ENCODE measurements at regions not wholly inside any gene's neighbourhood (a gene's known extent, or its start where the extent isn't known, plus 50 kb on each side); places are given as distances from the start of the nearest gene placed in this dataset.
"Not testable (repeated sequence)": the region's sequence is repeated elsewhere in the genome, so short reads cannot be mapped to it uniquely, and the experiment has no call there.

DNA sequence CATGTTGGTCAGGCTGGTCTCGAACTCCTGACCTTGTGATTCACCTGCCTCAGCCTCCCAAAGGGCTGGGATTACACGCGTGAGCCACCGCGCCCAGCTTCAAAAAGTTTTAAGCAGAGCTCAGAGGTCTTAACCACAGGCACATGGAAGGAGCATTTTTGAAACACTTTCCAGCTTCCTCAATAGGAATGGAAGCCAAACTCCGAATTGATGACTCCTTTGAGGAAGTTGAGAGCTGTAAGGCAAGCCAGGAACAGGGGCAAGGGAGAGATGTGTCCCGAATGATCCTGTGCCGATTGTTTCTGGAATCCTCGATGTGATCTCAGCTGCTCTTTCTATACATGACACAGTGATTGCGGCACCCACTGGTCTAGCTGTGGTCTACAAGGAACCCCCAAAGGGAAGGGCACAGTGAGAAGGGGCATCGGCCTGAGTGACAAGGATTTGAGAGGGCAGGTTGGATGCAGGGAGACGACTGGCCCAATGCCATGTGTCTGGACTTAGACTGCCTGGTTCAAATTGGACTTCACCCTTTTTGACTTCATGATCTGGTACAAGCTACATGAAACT lies 116.2 kb downstream of the ADRA2C start:
- not testable (repeated sequence) for DNase-seq

DNA sequence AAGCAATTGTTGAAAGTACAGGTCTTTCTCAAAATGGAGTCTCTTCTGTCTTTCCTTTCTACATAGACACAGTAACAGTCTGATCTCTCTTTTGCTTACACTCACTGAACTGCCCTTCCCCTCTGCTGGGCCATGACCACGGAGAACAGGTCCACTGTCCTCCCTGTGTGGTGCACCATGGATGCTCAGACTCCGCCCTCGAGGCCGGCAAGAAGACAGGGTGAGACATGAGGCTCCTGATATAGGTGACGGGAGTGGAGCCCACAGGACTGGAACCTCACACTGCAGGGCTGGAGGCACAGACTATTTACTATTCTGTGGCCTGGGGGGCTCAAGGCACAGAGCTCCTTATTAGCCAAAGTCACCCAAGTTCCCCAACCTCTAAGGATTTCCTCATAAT lies 118.1 kb downstream of the ADRA2C start:
- DNase-seq: not testable (repeated sequence)

DNA sequence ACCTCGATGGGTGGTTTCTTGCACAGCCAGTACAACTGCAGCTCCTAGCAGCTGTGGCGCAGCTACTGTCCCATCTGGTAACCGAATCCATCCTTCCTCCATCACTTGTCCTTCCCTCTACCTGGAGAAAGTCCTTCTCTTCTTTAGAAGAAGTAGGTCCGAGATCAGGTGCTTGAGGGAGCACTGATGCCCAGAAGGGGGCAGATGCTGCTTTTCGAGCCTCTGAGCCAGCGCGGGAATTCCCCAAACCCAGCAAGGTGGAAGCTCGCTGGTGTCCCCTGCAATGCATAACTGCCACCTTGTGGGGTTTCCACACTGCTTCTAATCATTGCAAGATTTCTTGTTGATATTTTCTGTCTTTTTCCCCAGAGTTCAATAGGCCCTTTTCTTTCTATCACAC lies 127.4 kb downstream of the ADRA2C start:
- DNase-seq: not testable (repeated sequence)

DNA sequence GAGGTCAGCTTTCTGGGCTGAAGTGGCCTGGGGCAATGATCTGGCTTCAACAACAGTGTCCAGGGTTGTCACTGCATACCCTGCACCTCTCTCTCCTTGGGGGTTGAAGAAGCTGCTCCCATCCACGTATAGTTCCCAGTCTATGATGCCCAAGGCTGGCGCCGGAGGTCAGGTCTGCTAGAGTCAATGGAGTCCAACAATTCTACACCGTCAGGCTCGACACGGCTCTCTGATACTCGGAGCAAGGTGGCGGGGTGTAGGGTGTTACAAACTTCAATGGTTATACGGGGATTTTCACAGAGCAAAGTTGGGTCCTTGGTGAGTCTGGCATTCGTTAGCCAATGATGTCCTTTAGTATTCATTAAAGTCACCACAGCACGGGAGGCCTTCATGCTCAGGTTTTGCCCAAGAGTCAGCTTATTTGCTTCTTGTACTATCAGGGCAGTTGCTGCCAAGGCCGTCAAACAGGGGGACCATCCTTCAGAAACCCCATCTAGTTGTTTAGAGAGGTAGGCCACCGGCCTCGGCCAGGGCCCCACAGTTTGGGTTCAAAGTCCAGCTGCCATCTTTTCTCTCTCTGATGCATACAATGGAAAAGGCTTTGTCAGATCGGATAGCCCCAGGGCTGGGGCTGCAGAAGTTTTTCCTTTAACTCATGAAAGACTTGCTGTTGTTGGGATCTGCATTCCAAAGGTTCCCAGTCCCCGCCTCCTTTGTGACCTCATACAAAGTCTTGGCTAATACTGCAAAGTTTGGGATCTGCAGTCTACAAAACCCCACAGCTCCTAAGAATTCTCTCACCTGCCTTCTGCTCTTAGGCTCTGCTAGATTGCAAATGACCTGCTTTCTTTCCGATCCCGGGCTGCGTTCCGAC lies 128.1 kb downstream of the ADRA2C start:
- not testable (repeated sequence) for DNase-seq

DNA sequence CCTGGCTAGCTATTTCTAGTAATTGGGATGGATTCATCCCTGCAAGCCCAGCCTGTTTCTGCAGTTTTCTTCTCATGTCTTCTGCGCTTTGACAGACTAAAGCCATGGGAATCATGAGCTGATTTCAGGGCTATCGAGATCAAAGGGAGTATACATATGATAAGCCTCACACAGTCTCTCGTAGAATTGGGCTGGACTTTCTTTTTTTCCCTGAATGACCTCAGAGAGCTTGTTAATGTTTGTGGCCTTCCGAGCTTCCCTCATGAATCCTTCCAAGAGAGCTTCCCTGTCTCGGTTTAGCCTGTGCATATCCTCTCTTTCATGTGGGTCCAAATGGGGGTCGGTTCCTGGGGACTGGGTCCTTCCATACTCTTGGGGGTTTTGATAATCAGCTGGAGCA lies 130.3 kb downstream of the ADRA2C start:
- no peak for DNase-seq

DNA sequence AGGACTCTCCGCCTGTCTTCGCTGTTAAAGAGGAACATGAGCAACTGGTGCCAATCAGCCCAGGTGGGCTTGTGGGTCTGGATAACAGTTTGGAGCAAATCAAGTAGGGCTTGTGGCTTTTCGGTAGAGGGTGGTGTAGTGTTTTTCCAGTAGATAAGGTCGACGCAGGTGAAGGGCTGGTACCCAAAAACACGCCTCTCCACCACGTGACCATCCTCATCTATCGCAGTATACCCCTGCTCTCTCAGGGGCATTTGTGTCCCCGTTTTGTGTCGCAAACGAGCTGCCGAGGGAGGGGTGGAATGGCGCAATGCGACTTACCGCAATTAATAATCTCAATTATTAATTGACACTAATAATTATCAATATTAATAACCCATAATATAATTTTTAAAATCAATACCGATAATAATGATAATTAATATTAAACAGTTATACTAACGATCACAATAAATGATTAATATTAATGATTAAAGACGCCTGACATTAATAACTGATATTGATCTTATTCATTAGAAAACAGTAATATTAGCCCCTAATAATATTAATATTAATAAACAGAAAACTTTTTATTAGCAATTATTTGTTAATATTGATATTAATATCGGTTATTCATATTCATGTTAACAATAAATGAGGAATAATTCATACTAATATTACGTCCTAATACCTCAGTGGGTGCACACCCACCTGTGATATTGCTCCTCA lies 130.8 kb downstream of the ADRA2C start:
- not testable (repeated sequence) for DNase-seq

DNA sequence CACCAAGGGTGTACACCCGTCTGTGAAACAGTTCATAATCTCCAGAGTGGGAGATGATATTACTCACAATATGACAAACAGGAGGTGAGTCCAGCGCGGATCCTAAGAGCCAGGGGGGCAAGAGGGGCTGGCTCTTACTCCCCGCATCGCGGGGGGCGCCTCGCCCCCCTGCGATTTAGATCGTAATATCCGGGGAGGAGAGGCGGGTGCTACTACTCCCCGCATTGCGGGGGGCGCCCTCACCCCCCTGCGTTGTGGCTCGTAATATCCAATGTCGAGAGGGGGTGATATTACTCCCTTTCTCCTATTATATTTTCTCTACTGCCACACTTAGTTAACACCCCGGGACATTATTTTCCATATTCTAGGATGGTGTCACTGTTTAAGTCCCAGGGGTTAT lies 131.9 kb downstream of the ADRA2C start:
- DNase-seq: no peak

DNA sequence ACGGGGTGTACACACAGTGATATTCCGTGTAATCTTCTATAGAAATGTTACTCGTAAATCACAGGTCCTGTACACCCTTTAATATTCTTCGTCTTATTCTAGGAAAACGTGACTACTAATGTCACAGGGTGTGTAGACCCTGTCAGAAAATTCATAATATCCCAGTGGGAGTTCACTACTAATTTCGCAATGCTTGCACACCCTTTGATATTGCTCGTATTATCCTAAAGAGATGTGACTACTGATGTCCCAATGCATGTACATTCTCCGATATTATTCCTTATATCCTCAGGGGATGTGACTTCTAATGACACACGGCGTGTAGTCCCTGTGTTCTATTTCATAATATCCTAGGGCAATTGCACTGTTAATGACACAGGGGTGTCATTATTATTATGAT lies 132.7 kb downstream of the ADRA2C start:
- not testable (repeated sequence) for DNase-seq

DNA sequence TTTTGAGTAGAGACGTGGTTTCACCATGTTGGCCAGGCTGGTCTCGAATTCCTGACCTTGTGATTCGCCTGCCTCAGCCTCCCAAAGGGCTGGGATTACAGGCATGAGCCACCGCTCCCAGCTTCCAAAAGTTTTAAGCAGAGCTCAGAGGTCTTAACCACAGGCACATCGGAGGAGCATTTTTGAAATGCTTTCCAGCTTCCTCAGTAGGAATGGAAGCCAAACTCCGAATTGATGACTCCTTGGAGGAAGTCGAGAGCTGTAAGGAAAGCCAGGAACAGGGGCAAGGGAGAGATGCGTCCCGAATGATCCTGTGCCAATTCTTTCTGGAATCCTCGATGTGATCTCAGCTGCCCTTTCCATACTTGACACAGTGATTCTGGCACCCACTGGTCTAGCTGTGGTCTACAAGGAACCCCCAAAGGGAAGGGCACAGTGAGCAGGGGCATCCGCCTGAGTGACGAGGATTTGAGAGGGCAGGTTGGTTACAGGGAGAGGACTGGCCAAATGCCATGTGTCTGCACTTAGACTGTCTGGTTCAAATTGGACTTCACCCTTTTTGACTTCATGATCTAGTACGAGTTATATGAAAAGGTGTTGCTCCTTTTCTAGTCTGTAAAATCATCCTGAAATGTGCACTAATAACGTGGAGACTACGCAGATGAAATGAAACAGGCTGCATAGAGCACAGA lies 138.2 kb downstream of the ADRA2C start:
- not testable (repeated sequence) for DNase-seq

DNA sequence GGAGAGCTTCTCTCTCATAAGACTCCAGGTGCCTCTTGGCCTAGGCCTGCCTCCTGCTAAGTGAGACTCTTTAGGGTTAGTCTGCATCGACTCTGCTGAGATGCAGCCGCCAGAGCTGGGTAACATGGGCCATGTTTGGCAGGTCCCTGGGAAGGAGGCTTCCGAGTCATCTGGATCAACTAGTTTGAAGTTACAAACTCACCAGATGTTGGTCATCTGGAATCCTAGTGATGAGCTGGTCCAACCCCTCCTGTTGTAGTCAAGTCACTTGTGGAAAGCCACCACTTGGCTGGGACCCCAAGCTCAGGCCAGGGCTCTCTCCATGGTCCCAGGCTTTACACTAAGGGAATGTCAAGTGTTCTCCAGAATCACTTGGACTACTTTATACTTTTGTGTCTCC lies 143.4 kb downstream of the ADRA2C start:
- not testable (repeated sequence) for DNase-seq

DNA sequence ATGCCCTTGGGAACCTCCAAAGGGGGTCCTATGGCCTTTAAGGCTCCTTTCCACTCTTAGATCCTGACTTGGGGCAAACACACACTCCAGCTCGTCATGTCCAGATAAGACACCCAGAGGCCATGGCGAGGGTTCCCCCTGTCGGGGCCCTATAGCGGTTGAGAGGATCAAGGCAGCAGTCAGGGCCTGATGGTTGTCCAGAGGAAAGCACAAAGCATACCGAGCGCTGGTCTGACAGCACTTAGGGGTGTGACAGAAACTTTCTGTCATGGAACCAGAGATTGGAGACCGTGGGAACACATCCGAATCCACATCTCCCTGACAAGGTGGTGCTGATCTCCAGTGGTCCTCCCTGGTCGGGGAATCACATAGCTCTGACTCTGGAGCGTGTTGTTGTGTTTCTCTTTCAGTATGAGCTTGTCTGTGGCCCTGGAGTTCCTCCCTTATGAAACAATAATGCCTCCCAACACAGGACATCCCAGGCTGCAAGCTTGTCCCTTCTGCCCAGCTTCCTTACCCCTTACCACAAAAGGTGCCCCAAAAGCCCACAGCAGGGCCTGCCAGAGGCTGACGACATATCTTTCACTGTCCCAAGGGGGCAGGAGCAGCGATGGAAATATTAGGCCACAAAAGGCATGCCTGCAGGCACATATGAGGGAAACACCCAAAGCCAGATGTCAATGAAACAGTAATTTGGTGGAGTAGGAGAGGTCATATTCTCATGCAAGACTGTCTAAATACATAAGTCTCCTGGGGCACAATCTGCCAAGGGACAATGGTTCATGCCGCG lies 144.2 kb downstream of the ADRA2C start:
- DNase-seq: not testable (repeated sequence)

DNA sequence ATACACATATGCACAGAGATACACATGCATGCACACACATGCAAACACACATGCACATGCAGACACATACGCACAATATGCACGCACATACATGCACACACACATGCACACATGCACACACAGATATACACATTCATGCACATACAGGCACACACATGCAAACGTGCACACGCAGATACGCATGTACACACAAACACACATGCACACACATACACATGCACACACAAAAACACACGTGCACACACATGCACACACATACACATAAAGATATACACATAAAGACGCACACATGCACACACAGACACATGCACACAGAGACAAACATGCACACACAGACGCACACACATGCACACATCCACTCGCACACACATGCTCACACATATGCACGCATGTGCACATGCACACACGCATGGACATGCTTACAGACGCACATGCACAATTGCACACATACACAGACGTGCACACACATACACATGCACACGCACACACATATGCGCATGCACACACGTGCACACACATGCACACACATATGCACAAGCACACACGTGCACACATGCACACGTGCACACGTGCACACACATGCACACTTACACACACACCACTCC lies 145.2 kb downstream of the ADRA2C start:
- DNase-seq: no peak

DNA sequence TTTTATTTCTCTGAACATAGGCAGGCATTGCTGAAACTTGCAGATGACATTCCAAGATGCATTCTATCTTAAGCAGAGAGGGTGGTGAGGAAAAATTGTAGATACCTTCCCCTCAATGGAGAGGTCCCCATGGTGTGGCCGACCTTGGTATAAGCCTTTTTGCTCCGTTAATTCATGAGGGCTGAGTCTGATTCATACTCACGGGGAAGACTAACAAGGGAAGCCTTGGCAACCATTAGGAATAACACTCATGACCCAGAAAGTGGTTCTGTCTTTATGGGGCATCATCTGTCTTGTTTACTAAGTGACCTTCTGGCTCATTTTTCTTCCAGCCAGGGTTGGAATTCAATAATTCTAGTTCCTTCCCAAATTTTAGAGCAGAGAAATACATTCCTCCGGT lies 148.3 kb downstream of the ADRA2C start:
- DNase-seq: not testable (repeated sequence)

DNA sequence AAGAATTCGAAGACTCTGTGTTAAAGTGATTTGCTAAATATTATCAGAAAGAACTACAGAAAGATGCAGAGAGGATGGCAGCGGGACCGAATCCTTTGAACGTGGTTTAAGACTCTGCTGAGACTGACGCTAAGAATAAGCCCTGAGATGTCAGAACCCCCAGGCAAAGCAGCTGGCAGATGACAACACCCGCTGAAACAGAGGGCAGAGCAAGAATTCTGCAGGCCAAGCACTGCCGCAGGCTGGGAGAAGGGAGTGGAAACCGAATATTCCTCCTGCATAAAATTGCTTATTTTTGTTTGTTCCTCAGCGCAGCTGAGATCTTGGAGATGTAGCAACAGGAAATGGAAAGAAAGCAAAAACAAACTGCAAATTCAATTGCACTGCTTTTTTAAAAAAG lies 153.3 kb downstream of the ADRA2C start:
- DNase-seq: not testable (repeated sequence)

DNA sequence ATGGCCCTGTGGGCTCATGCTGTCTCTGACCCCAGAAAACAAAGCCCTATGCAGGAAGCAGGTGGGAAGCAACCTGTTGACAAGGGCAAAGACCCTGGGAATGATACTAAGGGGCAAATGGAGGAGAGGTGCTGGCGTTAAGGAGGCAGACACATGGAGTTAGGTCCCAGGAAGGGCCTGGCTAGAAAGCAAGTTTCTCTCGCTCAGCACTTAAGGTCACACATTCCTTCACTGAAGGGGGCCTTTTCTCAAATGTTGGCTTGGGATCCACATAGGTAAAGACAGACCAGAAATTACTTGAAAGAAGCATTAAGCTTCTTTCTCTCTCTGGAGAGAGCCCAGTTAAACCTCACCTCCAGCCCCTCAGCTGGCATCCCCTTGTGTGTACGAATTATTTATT lies 155.7 kb downstream of the ADRA2C start:
- not testable (repeated sequence) for DNase-seq

DNA sequence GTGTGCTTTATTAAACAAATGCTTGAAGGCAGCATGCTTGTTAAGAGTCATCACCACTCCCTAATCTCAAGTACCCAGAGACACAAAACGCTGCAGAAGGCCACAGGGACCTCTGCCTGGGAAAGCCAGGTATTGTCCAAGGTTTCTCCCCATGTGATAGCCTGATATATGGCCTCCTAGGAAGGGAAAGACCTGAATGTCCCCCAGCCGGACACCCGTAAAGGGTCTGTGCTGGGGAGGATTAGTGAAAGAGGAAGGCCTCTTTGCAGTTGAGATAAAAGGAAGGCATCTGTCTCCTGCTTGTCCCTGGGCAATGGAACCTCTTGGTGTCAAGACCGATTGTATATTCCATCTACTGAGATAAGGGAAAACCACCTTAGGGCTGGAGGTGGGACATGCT lies 159.7 kb downstream of the ADRA2C start:
- not testable (repeated sequence) for DNase-seq

DNA sequence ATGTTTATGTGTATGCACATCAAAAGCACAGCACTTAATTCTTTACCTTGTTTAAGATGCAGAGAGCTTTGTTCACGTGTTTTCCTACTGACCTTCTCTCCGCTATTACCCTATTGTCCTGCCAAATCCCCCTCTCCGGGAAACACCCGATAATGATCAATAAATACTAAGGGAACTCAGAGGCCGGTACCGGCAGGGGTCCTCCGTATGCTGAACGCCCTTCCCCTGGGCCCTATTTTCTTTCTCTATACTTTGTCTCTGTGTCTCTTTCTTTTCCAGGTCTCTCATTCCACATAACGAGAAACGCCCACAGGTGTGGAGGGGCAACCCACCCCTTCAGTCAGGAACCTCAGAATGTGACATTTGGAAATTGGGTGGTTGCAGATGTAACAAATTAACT lies 160.1 kb downstream of the ADRA2C start:
- DNase-seq: not testable (repeated sequence)

DNA sequence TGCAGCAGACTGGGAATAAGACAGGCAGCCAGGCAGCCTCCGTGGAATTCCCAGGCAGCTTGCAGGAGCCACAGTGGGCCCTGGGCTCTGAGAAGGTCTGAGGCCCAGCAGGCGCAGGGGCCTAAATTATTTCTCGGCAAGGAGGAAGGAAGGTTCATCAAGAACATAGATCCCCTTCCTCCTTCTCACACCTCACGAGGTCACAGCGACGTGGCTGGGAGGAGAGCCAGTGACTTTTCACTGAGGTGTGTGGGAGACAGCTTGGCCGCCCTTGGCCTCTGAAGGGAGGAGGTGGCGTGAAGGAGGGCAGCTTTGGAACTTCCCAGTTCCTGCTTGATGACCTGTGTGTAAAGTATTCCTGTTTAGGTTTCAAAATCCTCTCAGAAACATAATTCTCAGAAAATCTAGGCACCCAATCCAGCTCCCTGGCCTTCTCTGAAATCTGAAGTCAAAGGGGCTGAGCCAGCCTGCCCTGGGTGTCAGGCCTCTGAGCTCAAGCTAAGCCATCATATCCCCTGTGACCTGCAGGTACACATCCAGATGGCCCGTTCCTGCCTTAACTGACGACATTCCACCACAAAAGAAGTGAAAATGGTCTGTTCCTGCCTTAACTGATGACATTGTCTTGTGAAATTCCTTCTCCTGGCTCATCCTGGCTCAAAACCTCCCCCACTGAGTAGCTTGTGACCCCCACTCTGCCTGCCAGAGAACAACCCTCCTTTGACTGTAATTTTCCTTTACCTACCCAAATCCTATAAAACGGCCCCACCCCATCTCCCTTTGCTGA lies 161.0 kb downstream of the ADRA2C start:
- DNase-seq: not testable (repeated sequence)

DNA sequence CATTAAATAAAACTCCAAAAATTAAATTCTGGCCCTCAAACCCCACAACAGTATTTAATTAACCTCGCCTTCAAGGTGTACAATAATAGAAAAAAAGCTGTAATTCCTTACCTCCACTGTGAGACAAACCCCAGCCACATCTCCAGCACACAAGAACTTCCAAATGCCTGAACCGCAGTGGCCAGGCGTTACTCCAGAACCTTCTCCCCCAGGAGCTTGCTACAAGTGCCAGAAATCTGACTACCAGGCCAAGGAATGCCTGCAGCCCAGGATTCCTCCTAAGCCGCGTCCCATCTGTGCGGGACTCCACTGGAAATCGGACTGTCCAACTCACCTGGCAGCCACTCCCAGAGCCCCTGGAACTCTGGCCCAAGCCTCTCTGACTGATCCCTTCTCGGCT lies 163.2 kb downstream of the ADRA2C start:
- not testable (repeated sequence) for DNase-seq

DNA sequence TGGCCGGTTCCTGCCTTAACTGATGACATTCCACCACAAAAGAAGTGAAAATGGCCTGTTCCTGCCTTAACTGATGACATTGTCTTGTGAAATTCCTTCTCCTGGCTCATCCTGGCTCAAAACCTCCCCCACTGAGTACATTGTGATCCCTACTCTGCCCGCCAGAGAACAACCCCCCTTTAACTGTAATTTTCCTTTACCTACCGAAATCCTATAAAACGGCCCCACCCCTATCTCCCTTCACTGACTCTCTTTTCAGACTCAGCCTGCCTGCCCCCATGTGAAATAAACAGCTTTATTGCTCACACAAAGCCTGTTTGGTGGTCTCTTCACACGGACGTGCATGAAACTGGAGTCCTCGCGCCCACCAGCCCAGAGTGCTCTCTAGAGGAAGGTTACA lies 166.5 kb downstream of the ADRA2C start:
- DNase-seq: not testable (repeated sequence)

DNA sequence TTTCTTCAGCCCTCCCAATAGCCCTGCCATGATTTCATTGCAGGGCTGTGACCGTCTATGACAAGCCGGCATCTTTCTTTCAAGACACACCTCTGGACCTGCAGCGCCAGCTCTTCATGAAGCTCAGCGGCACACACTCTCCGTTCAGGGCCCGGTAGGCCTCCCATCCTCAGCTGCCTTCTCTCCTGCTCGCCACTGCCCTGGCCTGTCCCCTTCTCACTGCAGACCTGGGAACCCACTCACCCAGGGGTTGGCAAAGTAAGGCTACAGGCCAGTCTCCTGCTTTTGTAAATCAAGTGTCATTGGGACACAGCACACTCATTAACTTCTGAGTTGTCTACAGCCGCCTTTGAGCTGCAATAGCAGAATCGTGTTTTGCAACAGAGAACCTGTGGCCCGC lies 169.2 kb downstream of the ADRA2C start:
- DNase-seq: not testable (repeated sequence)

All from GF-D8 (cell line).